ENCODE measurements at regions not wholly inside any gene's neighbourhood (a gene's known extent, or its start where the extent isn't known, plus 50 kb on each side); places are given as distances from the start of the nearest gene placed in this dataset.

GRCh38 chr5:6115852-6116251 is 262.5 kb downstream of the MED10 start:
- TF ChIP-seq CTCF (IDR thresholded peaks at IDR 0.05; ENCODE audit: control insufficient read depth, extremely low read depth, insufficient read depth) = no peak
- H3K4me3 ChIP-seq (ENCODE audit: low read depth, low read length) = no peak overlapping the region
- no peak for DNase-seq (ENCODE audit: low read depth)

GRCh38 chr5:6112538-6112937 is 265.8 kb downstream of the MED10 start:
- DNase-seq (ENCODE audit: low read depth) = no peak
- no peak for TF ChIP-seq CTCF (IDR thresholded peaks at IDR 0.05; ENCODE audit: control insufficient read depth, extremely low read depth, insufficient read depth)
- H3K4me3 ChIP-seq (ENCODE audit: low read depth, low read length) = no peak overlapping the region

- TF ChIP-seq CTCF (IDR thresholded peaks at IDR 0.05; ENCODE audit: control insufficient read depth, extremely low read depth, insufficient read depth) = no peak
- no peak for DNase-seq (ENCODE audit: low read depth)
Measured at GRCh38 chr5:6112125-6112524, 266.2 kb downstream of the MED10 start.

GRCh38 chr5:6111131-6111530 is 267.2 kb downstream of the MED10 start:
- TF ChIP-seq CTCF (IDR thresholded peaks at IDR 0.05; ENCODE audit: control insufficient read depth, extremely low read depth, insufficient read depth) = no peak
- DNase-seq (ENCODE audit: low read depth) = no peak
- H3K4me3 ChIP-seq (ENCODE audit: low read depth, low read length) = no peak overlapping the region

More at GRCh38 chr5:6112125-6112524, 266.2 kb downstream of the MED10 start:
- H3K4me3 ChIP-seq (ENCODE audit: low read depth, low read length) = no peak overlapping the region

DNA sequence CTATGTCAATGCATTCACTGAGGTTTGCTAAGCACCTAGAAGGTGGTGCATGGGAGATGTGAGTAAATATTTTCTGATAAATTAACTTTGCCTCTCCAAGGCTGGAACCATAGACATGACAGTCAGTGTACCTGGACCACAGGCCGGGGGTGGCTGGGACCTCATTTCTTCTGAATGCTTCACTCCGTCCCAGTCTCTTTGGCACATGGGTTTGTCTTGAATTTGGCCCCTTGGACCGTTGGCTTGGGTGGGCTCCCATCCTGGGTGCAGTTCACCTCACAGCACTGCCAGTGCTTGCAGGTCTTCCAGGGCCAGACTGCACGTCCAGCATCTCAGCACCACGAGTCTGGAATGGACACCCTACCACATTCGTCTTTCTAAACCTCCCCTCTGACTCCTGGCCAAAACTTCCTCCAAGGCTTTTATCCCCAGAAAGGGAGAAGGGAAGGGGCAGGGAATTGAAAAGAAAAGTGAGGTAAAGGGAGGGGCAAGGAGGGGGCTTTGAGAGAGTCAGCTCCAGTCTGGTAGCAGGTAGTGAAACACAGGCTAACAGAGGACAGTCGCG is 267.8 kb downstream of the MED10 start:
- H3K4me3 ChIP-seq (ENCODE audit: low read depth, low read length) = no peak overlapping the region
- DNase-seq (ENCODE audit: low read depth) = no peak
- no peak for TF ChIP-seq CTCF (IDR thresholded peaks at IDR 0.05; ENCODE audit: control insufficient read depth, extremely low read depth, insufficient read depth)

- DNase-seq (ENCODE audit: low read depth) = no peak
- no peak for TF ChIP-seq CTCF (IDR thresholded peaks at IDR 0.05; ENCODE audit: control insufficient read depth, extremely low read depth, insufficient read depth)
Measured at GRCh38 chr5:6108981-6109825, 269.1 kb downstream of the MED10 start.

DNA sequence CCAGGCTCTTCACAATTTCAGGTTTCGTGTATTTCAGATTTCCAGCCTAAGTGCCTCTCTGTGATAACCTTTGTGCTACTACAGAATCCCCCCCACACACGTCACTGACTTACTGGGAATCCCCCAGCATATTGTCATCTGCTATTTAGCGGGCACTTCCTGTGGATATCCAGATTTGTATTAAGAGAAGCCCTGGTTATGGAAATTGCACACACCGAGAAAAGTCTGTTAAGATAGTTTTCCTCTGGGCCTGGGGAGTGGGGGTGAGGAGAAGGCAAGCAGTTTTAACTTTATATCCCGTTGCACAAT is 269.9 kb downstream of the MED10 start:
- no peak overlapping the region for H3K4me3 ChIP-seq (ENCODE audit: low read depth, low read length)
- no peak for TF ChIP-seq CTCF (IDR thresholded peaks at IDR 0.05; ENCODE audit: control insufficient read depth, extremely low read depth, insufficient read depth)
- no peak for DNase-seq (ENCODE audit: low read depth)

More at GRCh38 chr5:6108981-6109825, 269.1 kb downstream of the MED10 start:
- no peak overlapping the region for H3K4me3 ChIP-seq (ENCODE audit: low read depth, low read length)
